ENCODE measurements at regions not wholly inside any gene's neighbourhood (a gene's known extent, or its start where the extent isn't known, plus 50 kb on each side); places are given as distances from the start of the nearest gene placed in this dataset.

- no peak for TF ChIP-seq CTCF (IDR thresholded peaks at IDR 0.05; ENCODE audit: insufficient read depth, low read length)
- TF ChIP-seq REST (IDR thresholded peaks at IDR 0.05; ENCODE audit: insufficient replicate concordance, low read depth) = no peak
- no peak for TF ChIP-seq GABPA (IDR thresholded peaks at IDR 0.05; ENCODE audit: low read depth)
These were observed 165.3 kb upstream of the GAS1 start for GRCh38 chr9:87112656-87113055.
